Liver (tissue), 8 donors: ENCODE measurements at regions not wholly inside any gene's neighbourhood (a gene's known extent, or its start where the extent isn't known, plus 50 kb on each side); places are given as distances from the start of the nearest gene placed in this dataset.

Experiments
- DNase-seq: peaks from one replicate; pipeline ENCODE4 v3.0.0-alpha.2; 2017; ENCODE audit warnings: low spot score
- H3K27ac ChIP-seq, 2 donors: one replicate each; pipeline ENCODE4 v1.7.0; 2013; ENCODE audit warnings: inconsistent platforms in 2 of 2, low read length in 2 of 2, control low read depth in 1 of 2, low read depth in 1 of 2, mild to moderate bottlenecking in 1 of 2
- H3K27me3 ChIP-seq, 4 donors: one replicate each; pipeline versions ENCODE4 v1.6.1 to v1.7.0; 2013; ENCODE audit warnings: low read length in 3 of 4, inconsistent platforms in 1 of 4, mild to moderate bottlenecking in 1 of 4, moderate library complexity in 1 of 4; ENCODE audit not compliant: control insufficient read depth in 4 of 4, insufficient read depth in 4 of 4
- H3K36me3 ChIP-seq, 4 donors: one replicate each; pipeline versions ENCODE4 v1.6.1 to v1.7.0; 2013; ENCODE audit warnings: low read length in 3 of 4, mild to moderate bottlenecking in 3 of 4, low read depth in 1 of 4, moderate library complexity in 1 of 4; ENCODE audit not compliant: control insufficient read depth in 4 of 4, insufficient read depth in 3 of 4
- H3K4me1 ChIP-seq, 4 donors: one replicate each; pipeline versions ENCODE4 v1.6.1 to v1.7.0; 2013; ENCODE audit warnings: low read length in 3 of 4, mild to moderate bottlenecking in 3 of 4, moderate library complexity in 1 of 4; ENCODE audit not compliant: control insufficient read depth in 4 of 4, insufficient read depth in 4 of 4
- H3K4me3 ChIP-seq, 3 donors: one replicate each; pipeline versions ENCODE4 v1.6.1 to v1.7.0; 2013; ENCODE audit warnings: low read length in 3 of 3, control low read depth in 1 of 3, low read depth in 1 of 3, mild to moderate bottlenecking in 1 of 3
- H3K9ac ChIP-seq, 2 donors: one replicate each; pipeline ENCODE4 v1.7.0; 2013; ENCODE audit warnings: low read length in 2 of 2, mild to moderate bottlenecking in 2 of 2, moderate library complexity in 2 of 2, control low read depth in 1 of 2, low read depth in 1 of 2
- H3K9me3 ChIP-seq, 4 donors: one replicate each; pipeline versions ENCODE4 v1.6.1 to v1.7.0; 2013; ENCODE audit warnings: low read length in 3 of 4; ENCODE audit not compliant: control insufficient read depth in 4 of 4
- ATF3 ChIP-seq: IDR thresholded peaks from 2 replicates; pipeline ENCODE4 v1.6.1; 2016; ENCODE audit warnings: antibody characterized with exemption
- FOXA1 ChIP-seq: IDR thresholded peaks from 2 replicates; pipeline ENCODE4 v1.6.1; 2016; ENCODE audit warnings: antibody characterized with exemption
- FOXA2 ChIP-seq: IDR thresholded peaks from 2 replicates; pipeline ENCODE4 v1.6.1; 2016; ENCODE audit warnings: antibody characterized with exemption
- GABPA ChIP-seq, 2 donors: IDR thresholded peaks in 1 of 2; conservative IDR thresholded peaks in 1 of 2; 2 replicates each; pipeline ENCODE4 v1.6.1; 2016; ENCODE audit warnings: antibody characterized with exemption in 2 of 2, mild to moderate bottlenecking in 1 of 2, moderate library complexity in 1 of 2
- HNF4A ChIP-seq, 2 donors: conservative IDR thresholded peaks; 2 replicates each; pipeline ENCODE4 v1.6.1; 2016; ENCODE audit warnings: antibody characterized with exemption in 2 of 2, mild to moderate bottlenecking in 2 of 2
- HNF4G ChIP-seq: IDR thresholded peaks from 2 replicates; pipeline ENCODE4 v1.6.1; 2016; ENCODE audit warnings: antibody characterized with exemption
- JUND ChIP-seq, 2 donors: IDR thresholded peaks; 2 replicates each; pipeline ENCODE4 v1.6.1; 2016; ENCODE audit warnings: antibody characterized with exemption in 2 of 2
- NR2F2 ChIP-seq: IDR thresholded peaks from 2 replicates; pipeline ENCODE4 v1.6.1; 2016; ENCODE audit warnings: antibody characterized with exemption
- RAD21 ChIP-seq, 2 donors: IDR thresholded peaks; 2 replicates each; pipeline ENCODE4 v1.6.1; 2016; ENCODE audit warnings: antibody characterized with exemption in 2 of 2, mild to moderate bottlenecking in 2 of 2
- REST ChIP-seq: IDR thresholded peaks from 2 replicates; pipeline ENCODE4 v1.6.1; 2016; ENCODE audit warnings: antibody characterized with exemption, mild to moderate bottlenecking
- RXRA ChIP-seq, 2 donors: IDR thresholded peaks; 2 replicates each; pipeline ENCODE4 v1.6.1; 2017 to 2018; ENCODE audit warnings: antibody characterized with exemption in 2 of 2, mild to moderate bottlenecking in 1 of 2
- SP1 ChIP-seq: IDR thresholded peaks from 2 replicates; pipeline ENCODE4 v1.6.1; 2018; ENCODE audit warnings: antibody characterized with exemption, mild to moderate bottlenecking
- YY1 ChIP-seq: IDR thresholded peaks from 2 replicates; pipeline ENCODE4 v1.6.1; 2016; ENCODE audit warnings: antibody characterized with exemption, mild to moderate bottlenecking
- ZBTB33 ChIP-seq: IDR thresholded peaks from 2 replicates; pipeline ENCODE4 v1.6.1; 2016; ENCODE audit warnings: antibody characterized with exemption
- WGBS: extraction: QIAGEN DNeasy Blood & Tissue Kit; methylation state at CpG from one replicate; pipeline ENCODE4 v1.1.7; 2013; 5-methylcytosine and 5-hydroxymethylcytosine counted together
- TF ChIP-seq, protein P1 (sequence below): fragments of 150-350 bp; IDR thresholded peaks from 2 replicates; pipeline ENCODE4 v1.5.1; 2017; ENCODE audit warnings: improper control_type of control experiment, low read depth, low read length; ENCODE audit not compliant: missing input control
- TF ChIP-seq, protein P2 (sequence below): IDR thresholded peaks from 2 replicates; pipeline ENCODE4 v1.6.1; 2016; ENCODE audit warnings: antibody characterized with exemption
- donor health status: healthy.
- donor health status: healthy.
- donor health status: healthy.
- donor health status: healthy.
- donor health status: healthy.

DNA sequence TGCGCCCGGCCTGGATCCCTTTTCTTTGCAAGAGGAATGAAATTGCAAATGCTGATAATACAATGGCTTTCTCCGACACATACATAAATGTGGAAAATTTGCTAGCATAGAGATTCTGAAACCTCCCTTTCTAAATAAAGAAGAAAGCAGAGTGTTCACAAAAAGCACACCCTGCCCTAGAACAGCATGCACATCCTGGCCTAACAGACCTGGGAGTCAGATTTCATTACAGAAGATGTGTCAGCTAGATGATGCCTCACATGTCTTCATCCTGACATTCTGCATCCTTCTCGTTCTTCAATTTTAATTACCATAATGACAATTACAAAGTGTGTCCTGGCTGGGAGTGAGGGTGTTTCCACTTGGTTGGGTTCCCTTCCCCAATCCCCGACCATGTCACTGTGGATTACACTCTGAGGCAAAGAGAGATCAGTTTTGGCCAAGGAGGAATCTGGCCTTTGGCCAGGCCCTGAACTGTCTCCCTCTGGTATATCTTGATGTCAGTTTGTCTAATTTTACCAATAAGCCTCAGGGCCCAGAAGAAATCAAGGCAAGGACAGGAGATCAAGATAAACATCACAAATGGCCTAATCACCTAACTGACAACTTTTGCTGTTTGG is 104.9 kb upstream of the SPATA12 start:
- H3K27ac ChIP-seq, result no peak overlapping the region
- 92% methylated on average over 5 of the region's 5 CpGs for WGBS
- no peak for TF ChIP-seq FOXA2
- no peaks in the 10 kb centered on the region for H3K9me3 ChIP-seq
- DNase-seq, result no peak
- H3K9ac ChIP-seq, result no peak overlapping the region
- H3K4me1 ChIP-seq, result peaks cover 0 to 3% (median 0%) of the 10 kb centered on the region in 4 donors
- no peaks in the 10 kb centered on the region for H3K27me3 ChIP-seq
- no peaks in the 10 kb centered on the region for H3K36me3 ChIP-seq
- H3K4me3 ChIP-seq, result no peak overlapping the region

DNA sequence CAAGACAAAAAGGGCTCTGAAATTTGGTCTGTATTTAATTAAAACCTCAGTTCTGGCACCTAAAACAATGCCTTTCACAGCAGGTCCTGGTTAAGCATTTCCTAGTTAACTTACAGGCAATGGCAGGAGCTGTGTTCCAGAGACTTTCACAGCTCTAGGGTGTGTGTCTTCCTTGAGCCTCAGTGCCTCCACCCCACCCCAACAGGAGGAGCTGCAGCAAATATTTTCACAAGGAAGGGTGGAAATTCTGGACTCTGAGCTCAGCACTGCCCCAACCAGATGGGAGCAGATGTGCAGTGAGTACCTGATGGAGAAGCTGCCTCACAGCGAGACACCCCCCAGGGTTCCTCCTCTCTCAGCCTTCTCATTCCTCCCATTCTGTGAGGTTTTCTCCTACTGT is 106.3 kb upstream of the SPATA12 start:
- Histone ChIP-seq H3K4me1 (no peaks in the 10 kb centered on the region), H3K27me3 (no peaks in the 10 kb centered on the region), H3K4me3 (no peak overlapping the region), H3K9ac (no peak overlapping the region), H3K27ac (no peak overlapping the region), H3K9me3 (no peaks in the 10 kb centered on the region), H3K36me3 (no peaks in the 10 kb centered on the region)
- TF ChIP-seq REST (no peak), HNF4A (conservative IDR thresholded peaks at IDR 0.05) (no peak), RAD21 (IDR thresholded peaks at IDR 0.05) (no peak), ZBTB33 (no peak), ATF3 (no peak), HNF4G (no peak), GABPA (IDR thresholded peaks at IDR 0.05 in 1 of 2, conservative IDR thresholded peaks at IDR 0.05 in 1 of 2) (no peak), SP1 (no peak), JUND (IDR thresholded peaks at IDR 0.05) (no peak), FOXA1 (no peak), FOXA2 (no peak), RXRA (IDR thresholded peaks at IDR 0.05) (no peak), NR2F2 (no peak), YY1 (no peak)
- TF ChIP-seq, protein P1, sequence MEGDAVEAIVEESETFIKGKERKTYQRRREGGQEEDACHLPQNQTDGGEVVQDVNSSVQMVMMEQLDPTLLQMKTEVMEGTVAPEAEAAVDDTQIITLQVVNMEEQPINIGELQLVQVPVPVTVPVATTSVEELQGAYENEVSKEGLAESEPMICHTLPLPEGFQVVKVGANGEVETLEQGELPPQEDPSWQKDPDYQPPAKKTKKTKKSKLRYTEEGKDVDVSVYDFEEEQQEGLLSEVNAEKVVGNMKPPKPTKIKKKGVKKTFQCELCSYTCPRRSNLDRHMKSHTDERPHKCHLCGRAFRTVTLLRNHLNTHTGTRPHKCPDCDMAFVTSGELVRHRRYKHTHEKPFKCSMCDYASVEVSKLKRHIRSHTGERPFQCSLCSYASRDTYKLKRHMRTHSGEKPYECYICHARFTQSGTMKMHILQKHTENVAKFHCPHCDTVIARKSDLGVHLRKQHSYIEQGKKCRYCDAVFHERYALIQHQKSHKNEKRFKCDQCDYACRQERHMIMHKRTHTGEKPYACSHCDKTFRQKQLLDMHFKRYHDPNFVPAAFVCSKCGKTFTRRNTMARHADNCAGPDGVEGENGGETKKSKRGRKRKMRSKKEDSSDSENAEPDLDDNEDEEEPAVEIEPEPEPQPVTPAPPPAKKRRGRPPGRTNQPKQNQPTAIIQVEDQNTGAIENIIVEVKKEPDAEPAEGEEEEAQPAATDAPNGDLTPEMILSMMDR, result no peak
- TF ChIP-seq, protein P2, sequence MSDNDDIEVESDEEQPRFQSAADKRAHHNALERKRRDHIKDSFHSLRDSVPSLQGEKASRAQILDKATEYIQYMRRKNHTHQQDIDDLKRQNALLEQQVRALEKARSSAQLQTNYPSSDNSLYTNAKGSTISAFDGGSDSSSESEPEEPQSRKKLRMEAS, result no peak
- no peak for DNase-seq
- WGBS, result 89% methylated on average over 1 of the region's 1 CpG
